K562 (cell line): ENCODE measurements at regions not wholly inside any gene's neighbourhood (a gene's known extent, or its start where the extent isn't known, plus 50 kb on each side); places are given as distances from the start of the nearest gene placed in this dataset.
A peak's percentile ranks its signal among the peaks of the same experiment; 100 is the strongest.

Experiments used
- CBFA2T3 ChIP-seq: fragments of 450-650 bp; IDR thresholded peaks from 2 replicates; pipeline ENCODE4 v1.6.1; 2017
- DDX20 ChIP-seq: fragments of 450-650 bp; IDR thresholded peaks from 2 replicates; pipeline ENCODE4 v1.6.1; 2016; ENCODE audit warnings: missing genetic modification characterization, low read depth, mild to moderate bottlenecking, missing compliant biosample characterization, moderate library complexity
- GTF2A2 ChIP-seq: IDR thresholded peaks from 2 replicates; pipeline ENCODE4 v1.6.1; 2016; ENCODE audit warnings: mild to moderate bottlenecking, missing genetic modification characterization, missing compliant biosample characterization
- HMGN3 ChIP-seq: IDR thresholded peaks from 2 replicates; pipeline ENCODE4 v1.6.1; 2011; ENCODE audit warnings: borderline replicate concordance, low read depth, mild to moderate bottlenecking, mixed read lengths, low read length; ENCODE audit not compliant: insufficient read length; ENCODE audit errors: extremely low read depth
- KDM2B ChIP-seq: fragments of 250-450 bp; sonication (Bioruptor Pico); IDR thresholded peaks from 2 replicates; pipeline ENCODE4 v1.8.0; 2021; ENCODE audit warnings: mild to moderate bottlenecking, moderate library complexity
- RFX5 ChIP-seq: IDR thresholded peaks from 2 replicates; pipeline ENCODE4 v1.6.1; 2011; ENCODE audit warnings: low read depth, mild to moderate bottlenecking, improper control_type of control experiment, low read length
- SMAD4 ChIP-seq: fragments of 250-450 bp; sonication (Bioruptor Pico); conservative IDR thresholded peaks from 2 replicates; pipeline ENCODE4 v1.8.0; 2021; ENCODE audit warnings: inconsistent platforms, mild to moderate bottlenecking, moderate library complexity
- TBP ChIP-seq: optimal IDR thresholded peaks from 2 replicates; pipeline ENCODE3; 2011; ENCODE audit warnings: low read depth, low read length, improper control_type of control experiment
- ZNF212 ChIP-seq: fragments of 450-650 bp; formaldehyde crosslinking; IDR thresholded peaks from 2 replicates; pipeline ENCODE4 v1.4.0; 2020; ENCODE audit warnings: mild to moderate bottlenecking
- ZNF316 ChIP-seq: fragments of 450-650 bp; IDR thresholded peaks from 2 replicates; pipeline ENCODE4 v1.6.1; 2016
- ZNF384 ChIP-seq: IDR thresholded peaks from 2 replicates; pipeline ENCODE4 v1.6.1; 2012; ENCODE audit warnings: low read depth, low read length, improper control_type of control experiment
- ZNF507 ChIP-seq: conservative IDR thresholded peaks from 2 replicates; pipeline ENCODE4 v1.6.1; 2017; ENCODE audit warnings: missing genetic modification characterization, missing compliant biosample characterization
- ZNF644 ChIP-seq: fragments of 200-800 bp; sonication (Bioruptor generic); IDR thresholded peaks from 2 replicates; pipeline ENCODE4 v1.6.1; 2016; ENCODE audit warnings: low read depth, missing genetic modification characterization, missing compliant biosample characterization
- TF ChIP-seq, protein P1 (sequence below), 2 experiments: fragments of 200-800 bp in 1 of 2; sonication (Bioruptor generic) in 1 of 2; sonication (generic) in 1 of 2; formaldehyde crosslinking in 1 of 2; IDR thresholded peaks in 1 of 2; conservative IDR thresholded peaks in 1 of 2; 2 replicates each; pipeline versions ENCODE4 v1.5.0 to v1.6.1; 2016 to 2020; ENCODE audit warnings: missing compliant biosample characterization in 1 of 2, missing genetic modification characterization in 1 of 2, missing genetic modification reagents in 1 of 2
- TF ChIP-seq, protein P2 (sequence below): fragments of 250-450 bp; sonication (Bioruptor Pico); IDR thresholded peaks from 2 replicates; pipeline ENCODE4 v1.4.0; 2020; ENCODE audit warnings: mild to moderate bottlenecking, moderate library complexity
- TF ChIP-seq, protein P3 (sequence below): fragments of 450-650 bp; IDR thresholded peaks from 2 replicates; pipeline ENCODE4 v1.6.1; 2017; ENCODE audit warnings: antibody characterized with exemption, mild to moderate bottlenecking
- TF ChIP-seq, protein P4 (sequence below): fragments of 450-650 bp; IDR thresholded peaks from 2 replicates; pipeline ENCODE4 v1.6.1; 2017; ENCODE audit warnings: mild to moderate bottlenecking, moderate library complexity

DNA sequence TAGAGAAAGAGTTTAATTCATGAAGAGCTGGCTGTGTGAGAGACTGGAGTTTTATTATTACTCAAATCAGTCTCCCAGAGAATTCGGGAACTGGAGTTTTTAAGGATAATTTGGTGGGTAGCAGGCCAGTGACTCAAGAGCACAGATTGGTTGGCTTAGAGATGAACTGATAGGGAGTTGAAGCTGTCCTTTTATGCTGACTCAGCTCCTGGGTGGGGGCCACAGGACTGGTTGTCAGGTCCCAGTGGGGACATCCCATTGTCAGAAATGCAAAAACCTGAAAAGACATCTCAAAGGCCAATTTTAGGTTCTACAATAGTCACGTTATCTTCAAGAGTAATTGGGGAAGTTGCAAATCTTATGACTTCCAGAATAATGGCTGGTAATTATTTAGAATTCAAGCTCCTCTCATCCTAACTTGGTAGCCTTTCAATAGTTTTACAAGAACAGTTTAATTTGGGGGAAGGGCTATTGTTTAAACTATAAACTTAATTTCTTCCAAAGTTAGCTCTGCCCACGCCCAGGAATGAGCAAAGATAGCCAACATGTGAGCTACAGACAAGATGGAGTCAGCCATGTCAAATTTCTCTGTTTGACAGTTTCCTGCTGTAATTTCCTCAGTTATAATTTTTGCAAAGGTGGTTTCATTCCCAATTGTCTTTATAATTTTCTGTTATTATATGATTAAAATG, 149.4 kb upstream of the SLC39A10 start (continued):
- peak; percentile 70; the same call in 1 of the 2 replicates for TF ChIP-seq ZNF644
- no peak for TF ChIP-seq HMGN3
- no peak for TF ChIP-seq RFX5
- TF ChIP-seq, protein P1, sequence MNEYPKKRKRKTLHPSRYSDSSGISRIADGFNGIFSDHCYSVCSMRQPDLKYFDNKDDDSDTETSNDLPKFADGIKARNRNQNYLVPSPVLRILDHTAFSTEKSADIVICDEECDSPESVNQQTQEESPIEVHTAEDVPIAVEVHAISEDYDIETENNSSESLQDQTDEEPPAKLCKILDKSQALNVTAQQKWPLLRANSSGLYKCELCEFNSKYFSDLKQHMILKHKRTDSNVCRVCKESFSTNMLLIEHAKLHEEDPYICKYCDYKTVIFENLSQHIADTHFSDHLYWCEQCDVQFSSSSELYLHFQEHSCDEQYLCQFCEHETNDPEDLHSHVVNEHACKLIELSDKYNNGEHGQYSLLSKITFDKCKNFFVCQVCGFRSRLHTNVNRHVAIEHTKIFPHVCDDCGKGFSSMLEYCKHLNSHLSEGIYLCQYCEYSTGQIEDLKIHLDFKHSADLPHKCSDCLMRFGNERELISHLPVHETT (CRISPR knock-in tag; conservative IDR thresholded peaks at IDR 0.05 in 1 of 2, IDR thresholded peaks at IDR 0.05 in 1 of 2) = peak in 1 of 2 experiments; percentile 65; a peak in 1 of 4 replicates
- no peak for TF ChIP-seq ZNF212 (CRISPR knock-in tag)
- peak; percentile 73; the same call in 1 of the 2 replicates for TF ChIP-seq DDX20
- no peak for TF ChIP-seq CBFA2T3
- TF ChIP-seq, protein P2, sequence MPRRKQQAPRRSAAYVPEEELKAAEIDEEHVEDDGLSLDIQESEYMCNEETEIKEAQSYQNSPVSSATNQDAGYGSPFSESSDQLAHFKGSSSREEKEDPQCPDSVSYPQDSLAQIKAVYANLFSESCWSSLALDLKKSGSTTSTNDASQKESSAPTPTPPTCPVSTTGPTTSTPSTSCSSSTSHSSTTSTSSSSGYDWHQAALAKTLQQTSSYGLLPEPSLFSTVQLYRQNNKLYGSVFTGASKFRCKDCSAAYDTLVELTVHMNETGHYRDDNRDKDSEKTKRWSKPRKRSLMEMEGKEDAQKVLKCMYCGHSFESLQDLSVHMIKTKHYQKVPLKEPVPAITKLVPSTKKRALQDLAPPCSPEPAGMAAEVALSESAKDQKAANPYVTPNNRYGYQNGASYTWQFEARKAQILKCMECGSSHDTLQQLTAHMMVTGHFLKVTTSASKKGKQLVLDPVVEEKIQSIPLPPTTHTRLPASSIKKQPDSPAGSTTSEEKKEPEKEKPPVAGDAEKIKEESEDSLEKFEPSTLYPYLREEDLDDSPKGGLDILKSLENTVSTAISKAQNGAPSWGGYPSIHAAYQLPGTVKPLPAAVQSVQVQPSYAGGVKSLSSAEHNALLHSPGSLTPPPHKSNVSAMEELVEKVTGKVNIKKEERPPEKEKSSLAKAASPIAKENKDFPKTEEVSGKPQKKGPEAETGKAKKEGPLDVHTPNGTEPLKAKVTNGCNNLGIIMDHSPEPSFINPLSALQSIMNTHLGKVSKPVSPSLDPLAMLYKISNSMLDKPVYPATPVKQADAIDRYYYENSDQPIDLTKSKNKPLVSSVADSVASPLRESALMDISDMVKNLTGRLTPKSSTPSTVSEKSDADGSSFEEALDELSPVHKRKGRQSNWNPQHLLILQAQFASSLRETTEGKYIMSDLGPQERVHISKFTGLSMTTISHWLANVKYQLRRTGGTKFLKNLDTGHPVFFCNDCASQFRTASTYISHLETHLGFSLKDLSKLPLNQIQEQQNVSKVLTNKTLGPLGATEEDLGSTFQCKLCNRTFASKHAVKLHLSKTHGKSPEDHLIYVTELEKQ (CRISPR knock-in tag) = no peak
- TF ChIP-seq, protein P3, sequence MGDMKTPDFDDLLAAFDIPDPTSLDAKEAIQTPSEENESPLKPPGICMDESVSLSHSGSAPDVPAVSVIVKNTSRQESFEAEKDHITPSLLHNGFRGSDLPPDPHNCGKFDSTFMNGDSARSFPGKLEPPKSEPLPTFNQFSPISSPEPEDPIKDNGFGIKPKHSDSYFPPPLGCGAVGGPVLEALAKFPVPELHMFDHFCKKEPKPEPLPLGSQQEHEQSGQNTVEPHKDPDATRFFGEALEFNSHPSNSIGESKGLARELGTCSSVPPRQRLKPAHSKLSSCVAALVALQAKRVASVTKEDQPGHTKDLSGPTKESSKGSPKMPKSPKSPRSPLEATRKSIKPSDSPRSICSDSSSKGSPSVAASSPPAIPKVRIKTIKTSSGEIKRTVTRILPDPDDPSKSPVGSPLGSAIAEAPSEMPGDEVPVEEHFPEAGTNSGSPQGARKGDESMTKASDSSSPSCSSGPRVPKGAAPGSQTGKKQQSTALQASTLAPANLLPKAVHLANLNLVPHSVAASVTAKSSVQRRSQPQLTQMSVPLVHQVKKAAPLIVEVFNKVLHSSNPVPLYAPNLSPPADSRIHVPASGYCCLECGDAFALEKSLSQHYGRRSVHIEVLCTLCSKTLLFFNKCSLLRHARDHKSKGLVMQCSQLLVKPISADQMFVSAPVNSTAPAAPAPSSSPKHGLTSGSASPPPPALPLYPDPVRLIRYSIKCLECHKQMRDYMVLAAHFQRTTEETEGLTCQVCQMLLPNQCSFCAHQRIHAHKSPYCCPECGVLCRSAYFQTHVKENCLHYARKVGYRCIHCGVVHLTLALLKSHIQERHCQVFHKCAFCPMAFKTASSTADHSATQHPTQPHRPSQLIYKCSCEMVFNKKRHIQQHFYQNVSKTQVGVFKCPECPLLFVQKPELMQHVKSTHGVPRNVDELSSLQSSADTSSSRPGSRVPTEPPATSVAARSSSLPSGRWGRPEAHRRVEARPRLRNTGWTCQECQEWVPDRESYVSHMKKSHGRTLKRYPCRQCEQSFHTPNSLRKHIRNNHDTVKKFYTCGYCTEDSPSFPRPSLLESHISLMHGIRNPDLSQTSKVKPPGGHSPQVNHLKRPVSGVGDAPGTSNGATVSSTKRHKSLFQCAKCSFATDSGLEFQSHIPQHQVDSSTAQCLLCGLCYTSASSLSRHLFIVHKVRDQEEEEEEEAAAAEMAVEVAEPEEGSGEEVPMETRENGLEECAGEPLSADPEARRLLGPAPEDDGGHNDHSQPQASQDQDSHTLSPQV = peak; percentile 92
- TF ChIP-seq, protein P4, sequence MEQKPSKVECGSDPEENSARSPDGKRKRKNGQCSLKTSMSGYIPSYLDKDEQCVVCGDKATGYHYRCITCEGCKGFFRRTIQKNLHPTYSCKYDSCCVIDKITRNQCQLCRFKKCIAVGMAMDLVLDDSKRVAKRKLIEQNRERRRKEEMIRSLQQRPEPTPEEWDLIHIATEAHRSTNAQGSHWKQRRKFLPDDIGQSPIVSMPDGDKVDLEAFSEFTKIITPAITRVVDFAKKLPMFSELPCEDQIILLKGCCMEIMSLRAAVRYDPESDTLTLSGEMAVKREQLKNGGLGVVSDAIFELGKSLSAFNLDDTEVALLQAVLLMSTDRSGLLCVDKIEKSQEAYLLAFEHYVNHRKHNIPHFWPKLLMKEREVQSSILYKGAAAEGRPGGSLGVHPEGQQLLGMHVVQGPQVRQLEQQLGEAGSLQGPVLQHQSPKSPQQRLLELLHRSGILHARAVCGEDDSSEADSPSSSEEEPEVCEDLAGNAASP = no peak
- peak; percentile 73; the same call in 1 of the 2 replicates for TF ChIP-seq SMAD4 (CRISPR knock-in tag)
- TF ChIP-seq TBP = no peak
- peak; percentile 94 for TF ChIP-seq ZNF316
- TF ChIP-seq KDM2B (CRISPR knock-in tag) = no peak
- peak; percentile 84 for TF ChIP-seq GTF2A2 (tag)
- TF ChIP-seq ZNF384 = no peak
- no peak for TF ChIP-seq ZNF507
